GM21737 (cell line): ENCODE measurements at regions not wholly inside any gene's neighbourhood (a gene's known extent, or its start where the extent isn't known, plus 50 kb on each side); places are given as distances from the start of the nearest gene placed in this dataset.

Experiments
- ATAC-seq: cut with Tn5 transposase; IDR thresholded peaks from one replicate; pipeline ENCODE4 v1.9.1; 2021; ENCODE audit warnings: mild to moderate bottlenecking, moderate library complexity; ENCODE audit not compliant: unreplicated experiment

DNA sequence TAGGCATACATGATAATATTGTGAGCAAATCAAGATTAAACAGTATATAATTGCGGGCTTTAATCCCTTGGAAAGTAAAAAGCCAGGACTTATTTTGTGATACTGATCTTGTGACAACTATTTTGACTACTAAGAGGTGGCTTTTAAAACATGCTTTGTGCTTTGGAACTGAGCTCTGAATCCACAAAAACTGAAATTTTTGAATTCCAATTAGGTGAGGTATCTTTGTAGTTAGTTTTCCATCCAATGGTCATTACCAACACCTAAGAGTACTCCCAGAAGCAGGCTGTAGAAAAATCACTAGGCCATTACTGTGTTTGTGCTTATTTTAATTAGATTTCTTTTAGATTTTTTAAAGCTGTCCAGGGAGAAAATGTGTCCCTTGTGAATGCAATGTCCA is 559.5 kb upstream of the WWC1 start:
- no peak for ATAC-seq

DNA sequence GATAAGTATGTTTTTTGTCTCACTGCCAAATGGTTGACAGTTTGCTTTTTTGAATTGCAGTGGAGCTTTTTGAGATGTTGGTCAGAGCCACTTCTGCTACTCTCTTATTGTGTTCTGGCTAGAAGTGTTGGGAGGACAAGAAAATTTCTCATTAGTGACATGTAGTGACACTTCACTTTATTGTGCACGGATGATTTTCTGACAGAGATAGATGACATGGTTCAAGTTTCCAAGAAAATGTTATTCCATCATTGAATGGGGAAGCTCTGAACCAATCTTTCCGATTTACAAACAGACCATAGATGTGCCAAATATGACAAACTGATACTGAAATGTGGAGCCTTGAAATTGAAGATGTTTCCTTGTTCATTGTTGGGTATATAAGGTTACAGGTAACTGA is 558.9 kb upstream of the WWC1 start:
- ATAC-seq: no peak

DNA sequence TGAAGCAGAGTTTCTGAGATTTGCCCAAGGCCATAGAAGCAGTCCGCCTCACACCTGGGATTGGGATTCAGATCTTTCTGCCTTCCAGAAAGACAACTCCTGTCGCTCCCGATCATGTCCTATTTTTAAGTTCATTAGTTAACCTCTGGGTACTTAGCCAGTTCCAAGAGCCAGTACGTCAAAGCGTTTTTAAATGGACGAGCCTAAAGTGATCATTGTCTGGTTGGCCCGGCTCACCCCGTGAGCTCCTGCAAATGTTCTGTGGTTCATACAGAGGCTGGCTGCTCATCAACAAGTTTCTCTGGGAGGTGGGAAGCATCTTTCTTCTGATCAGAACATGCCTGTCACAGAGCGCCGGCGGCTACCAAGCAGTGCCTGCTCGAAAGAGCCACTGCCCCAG is 554.5 kb upstream of the WWC1 start:
- no peak for ATAC-seq

DNA sequence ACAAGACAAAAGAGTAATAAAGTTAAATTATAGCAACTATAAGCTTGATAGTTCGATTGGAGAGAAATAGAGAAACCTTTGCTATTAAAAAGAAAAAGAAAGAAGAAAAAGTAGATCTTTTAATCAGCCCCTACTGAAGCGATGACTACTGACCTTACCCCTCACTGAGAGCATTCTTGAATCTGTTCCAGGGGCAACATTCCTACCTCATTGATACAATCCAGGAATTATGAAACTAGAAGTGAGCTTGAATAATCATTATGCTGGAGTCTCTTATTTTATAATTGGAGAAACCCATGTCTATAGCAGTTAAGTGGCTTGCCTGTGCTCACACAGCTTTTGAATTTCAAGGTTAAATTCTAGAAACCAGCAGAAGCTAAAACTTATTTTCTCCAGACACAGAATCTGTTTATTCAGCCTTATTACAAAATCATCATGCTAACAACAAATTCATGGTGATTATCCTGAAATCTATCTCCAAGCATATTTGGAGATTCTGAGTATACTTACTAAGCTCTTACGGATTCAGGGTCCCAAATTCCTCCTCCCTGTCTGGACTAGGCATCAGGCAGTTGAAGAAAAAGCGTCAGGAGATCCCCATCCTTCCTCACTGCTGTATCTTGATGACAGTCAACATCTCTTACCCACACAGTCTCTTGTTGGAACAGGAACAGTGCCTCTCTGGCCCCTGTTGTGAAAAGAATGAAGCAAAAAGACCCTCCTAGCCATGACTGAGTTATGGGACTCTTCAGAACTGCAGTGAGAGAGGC is 547.6 kb upstream of the WWC1 start:
- no peak for ATAC-seq

DNA sequence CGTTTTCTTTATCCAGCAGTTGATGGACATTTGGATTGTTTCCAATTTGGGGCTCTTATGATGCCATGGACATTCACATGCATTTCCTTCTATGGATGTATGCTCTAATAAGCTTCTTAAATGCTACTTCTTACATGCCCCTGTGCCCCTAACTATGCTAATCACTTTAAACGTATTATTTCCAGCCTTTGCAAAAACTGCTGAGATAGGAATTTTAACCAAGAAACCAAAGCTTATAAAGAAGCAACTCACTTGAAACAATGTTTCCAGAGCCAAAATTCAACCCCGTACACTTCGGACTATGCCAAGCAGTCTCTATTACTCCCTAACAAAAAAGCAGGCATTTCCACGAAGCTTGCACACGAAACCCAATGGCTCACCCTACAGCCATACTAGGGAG is 545.6 kb upstream of the WWC1 start:
- no peak for ATAC-seq

DNA sequence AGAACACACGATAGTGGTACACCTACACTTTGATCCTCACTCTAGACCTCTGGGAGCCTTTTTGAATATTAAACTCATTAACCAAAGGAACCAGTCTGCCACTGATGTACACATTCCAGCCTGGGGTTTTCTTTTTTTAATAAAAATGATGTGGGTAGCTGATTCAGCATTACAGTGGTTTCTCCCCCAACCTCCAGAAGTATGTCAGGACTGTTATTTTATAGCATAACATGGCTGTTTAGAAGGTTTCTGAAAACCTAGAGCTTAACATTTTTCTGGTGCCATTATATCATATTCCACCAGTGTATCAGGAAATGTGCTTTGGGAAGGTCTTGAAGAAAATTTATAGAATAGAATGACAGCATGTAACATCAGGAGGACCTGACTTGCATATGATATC is 540.9 kb upstream of the WWC1 start:
- ATAC-seq: no peak

DNA sequence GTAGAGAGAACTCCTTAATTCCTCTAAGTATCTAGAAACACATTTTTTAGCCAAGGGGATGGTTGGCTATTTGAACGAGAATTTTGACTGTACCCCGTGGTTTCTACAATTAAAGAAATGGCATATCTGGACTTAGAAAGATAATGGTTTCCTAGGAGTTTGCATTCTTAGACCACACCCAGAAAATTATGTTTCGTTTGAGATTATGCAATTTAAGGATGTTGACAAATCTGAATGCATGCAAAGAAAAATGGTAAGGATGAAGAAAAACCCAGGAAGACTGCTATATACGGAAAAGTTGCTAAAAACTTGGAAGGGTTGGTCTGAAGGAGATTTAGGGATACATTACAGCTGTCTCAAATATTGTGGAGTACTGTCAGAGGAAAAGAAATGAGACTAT is 538.5 kb upstream of the WWC1 start:
- ATAC-seq: no peak

DNA sequence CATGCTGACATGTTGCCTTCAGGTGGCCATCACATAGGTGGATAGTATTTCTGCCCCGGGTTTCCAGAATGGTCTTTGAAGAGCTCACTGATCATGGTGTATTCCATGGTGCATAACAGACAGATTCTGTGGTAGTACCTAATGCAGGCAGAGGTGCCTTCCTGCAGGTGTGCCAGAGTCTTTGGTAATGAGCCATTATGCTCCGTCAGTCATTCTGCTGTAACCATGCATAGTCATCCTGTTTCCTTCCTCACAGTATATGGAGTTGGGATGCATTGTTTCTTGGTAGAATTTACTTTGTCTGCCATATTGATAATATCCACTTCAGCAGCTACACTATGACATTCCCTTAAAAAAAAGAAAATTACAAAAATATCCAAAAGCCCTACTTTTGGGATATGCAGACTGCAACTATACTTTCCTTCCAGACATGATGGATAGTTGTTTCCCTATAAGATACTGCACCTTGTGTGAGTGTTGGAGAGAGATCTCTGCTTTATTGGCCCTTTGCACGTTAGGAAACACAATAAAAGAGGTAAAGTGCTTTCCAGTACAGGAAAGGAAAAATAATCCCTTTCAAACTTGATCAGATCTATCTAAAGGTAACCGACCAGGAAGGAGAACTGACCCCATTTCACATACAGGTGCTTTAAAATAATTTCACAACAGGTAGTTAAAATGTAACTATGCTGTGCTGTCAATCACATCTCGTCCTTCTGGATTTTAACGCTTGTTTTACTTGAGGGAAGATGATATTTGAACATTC is 537.5 kb upstream of the WWC1 start:
- ATAC-seq: no peak

DNA sequence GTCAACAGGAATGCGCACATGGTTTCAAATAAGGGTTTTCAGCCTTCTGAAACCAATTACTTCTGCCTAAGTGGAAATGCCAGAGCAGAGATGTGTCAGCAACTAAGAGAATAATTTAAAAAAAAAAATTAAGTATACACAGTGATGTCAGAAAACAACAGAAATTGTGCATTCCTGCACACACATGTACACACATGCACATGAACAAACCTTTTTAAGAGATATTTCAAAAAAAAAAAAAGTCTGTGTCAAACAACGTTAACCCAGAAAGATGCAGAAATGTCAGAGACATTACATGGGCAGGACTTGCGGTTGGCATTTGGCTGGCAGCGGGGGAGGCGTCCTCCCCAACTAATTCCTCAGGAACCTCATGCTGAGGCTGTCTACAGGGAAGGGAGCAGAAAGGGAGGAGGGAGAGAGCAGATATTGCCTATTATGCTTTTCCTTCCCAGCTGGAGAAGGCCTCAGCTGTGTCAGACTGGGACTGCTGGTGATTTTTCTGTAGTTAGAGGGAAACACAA is 536.9 kb upstream of the WWC1 start:
- no peak for ATAC-seq

DNA sequence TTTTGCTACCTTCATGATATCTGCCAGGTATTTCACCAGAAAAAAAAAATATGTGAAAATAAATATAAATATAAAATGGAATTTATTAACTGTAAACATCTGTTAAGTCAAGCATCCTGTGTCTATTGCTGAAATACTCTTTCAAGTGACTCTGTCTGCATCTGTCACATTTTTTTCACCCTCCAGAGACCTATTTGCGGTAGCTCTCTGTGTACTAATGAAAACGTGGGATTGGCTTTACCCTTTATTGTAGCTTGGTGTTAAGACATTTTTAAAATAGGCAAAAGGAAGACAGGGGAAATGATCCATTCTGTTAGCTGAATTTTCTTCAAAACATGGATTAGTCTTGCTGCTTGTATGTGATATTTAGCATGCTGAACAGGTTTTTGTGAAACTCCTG is 536.0 kb upstream of the WWC1 start:
- no peak for ATAC-seq

DNA sequence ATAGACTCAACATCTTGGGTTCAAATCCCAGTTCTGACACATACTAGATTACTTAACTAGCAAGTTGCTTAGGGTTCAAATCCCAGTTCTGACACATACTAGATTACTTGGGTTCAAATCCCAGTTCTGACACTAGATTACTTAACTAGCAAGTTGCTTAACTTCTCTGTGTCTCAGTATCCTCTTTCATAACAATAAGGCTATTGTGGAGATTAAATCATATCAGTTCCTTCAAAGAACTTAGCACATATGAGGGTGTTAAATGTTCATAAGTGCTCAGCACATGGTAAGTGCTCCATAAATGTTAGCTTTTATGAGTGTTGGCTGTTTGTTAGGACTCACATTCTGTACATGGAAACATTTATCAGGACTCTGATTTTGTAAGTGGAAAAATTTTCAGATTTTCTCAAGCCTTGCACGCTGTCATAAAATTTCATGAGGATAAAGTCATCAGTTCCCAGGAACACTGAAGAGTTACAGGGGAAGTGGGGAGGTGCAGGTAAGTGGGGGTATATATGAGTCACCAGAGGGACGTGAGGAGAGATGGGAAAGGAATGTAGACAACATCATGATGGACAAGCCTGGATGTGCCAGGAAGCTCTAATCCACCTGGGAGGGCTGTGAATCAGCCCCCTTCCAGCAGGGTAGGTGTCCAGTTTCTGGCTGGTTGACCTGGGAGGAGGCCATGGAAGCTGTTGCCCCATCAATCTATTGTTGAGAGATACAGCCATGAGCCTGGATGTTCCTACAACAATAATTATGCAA is 532.2 kb upstream of the WWC1 start:
- ATAC-seq: no peak

DNA sequence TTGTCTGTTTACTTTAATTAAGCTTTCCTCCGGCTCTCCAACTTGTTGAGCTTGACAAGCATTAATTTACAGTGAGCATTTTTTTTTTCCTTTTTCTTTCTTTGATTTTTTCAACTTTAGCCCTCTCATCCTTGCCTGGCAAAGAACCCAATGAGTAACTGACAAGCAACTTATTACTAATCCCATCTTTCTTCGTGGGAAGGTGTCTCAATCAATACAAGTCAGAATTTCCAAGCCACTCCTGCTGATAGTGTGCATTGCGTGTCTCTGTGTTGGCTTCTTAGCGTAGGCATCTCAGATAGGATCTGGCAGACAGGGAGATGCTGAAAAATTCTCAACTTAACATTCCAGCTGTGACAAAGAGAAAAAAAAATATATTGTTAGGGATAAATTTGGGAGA is 527.7 kb upstream of the WWC1 start:
- ATAC-seq: no peak

DNA sequence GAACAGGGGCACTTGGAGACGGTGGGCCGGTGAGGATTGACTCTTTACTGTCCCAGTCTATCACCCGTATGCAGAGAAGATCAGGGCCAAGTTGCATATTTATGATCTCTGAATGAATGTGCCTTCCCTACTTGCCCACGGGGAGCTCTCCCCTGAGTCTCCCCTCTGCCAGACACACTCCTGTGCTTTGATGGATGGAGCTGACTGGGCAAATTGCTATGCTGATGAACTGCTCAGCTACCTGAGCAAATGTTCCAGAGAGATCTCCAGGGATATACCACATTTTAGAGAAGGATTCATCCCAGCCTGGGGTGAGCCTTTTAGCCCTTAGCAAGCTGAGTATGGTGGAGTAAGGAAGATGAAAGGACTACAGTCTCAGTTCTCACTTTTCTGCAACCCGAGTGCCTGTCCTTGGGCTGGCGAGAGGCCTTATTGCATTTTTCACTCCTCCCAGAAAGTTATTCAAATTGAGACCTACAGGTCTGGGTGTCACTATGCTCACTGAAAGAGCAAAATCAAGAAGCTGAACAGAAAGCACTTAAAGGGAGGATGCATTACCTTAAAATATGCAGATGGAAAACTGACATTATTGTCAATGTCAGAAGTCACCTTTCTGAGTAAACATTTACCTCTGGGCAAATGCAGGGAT is 526.7 kb upstream of the WWC1 start:
- no peak for ATAC-seq

DNA sequence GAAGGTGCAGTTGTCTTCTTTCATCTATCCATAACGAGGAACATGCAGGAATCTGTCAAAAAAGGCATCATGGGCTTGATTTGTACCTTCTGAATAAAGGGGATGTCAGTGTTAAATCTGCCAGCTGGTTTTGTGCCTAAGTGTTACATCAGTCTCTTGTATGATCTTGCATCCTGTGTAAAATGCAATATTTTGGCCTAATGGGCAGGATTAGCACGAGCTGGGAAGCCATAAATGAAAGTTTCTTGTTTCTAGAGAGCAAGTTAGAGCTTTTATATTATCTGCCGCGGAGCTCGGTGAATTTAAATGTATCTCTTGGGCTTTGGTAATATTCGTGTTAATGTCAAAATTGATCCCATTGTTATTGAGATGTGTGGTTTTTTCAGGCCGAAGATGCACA is 526.1 kb upstream of the WWC1 start:
- no peak for ATAC-seq

DNA sequence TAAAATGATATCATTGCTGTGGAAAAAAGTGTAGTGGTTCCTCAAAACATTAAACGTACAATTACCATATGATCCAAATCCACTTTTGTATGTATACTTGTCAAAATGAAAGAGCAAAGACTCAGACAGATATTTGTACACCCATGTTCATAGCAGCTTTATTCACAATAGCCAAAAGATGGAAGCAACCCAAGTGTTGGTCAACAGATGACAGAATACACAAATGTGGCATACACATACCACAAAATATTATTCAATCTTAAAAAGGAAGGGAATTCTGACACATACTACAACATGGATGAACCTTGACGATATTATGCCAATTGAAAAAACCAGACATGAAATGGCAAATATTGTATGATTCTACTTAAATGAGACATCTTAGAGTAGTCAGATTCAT is 524.5 kb upstream of the WWC1 start:
- no peak for ATAC-seq

DNA sequence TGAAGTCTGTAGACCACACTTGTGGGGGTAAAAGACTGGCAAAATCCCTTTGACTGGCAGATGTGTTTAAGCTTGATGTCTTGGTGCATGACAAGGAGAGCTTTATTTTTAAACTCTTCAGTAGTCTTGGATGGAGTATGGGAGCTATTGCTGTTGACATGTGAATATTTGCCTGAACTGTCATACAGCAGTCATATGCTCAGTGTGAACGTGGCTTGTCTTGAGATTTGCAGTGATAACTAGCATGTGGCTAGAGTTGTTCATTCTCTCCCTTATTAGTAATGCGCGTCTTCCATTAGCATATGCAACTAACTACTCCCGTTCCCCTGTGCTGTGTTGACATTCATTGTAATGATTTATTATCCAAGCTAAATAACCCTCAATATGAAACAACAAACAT is 523.6 kb upstream of the WWC1 start:
- no peak for ATAC-seq

DNA sequence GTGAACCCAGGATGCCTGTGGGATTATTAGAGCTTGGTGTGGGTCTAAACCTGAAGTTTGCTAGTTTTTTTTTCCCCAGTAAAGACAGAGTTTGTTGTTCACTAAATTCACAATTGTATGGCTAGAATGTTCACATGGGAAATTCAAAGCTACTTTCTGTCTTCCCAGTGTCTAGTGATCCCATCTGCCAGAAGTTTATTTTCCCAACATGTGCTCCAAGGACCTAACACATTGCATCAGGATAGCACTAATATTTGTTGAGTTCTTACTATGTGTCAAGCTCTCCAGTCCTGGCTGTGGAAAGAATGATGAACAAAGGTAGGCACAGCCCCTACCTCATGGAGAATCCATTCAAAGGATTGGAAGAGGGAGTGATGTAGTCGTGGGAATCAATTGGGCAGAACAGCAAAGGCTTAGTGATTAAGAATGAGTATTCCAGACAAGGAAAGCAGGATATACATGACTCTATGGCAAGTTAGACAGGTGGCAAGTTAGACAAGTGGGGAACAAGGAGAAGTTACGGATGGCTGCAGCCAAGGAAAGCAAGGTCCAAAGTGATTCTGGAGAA is 521.5 kb upstream of the WWC1 start:
- no peak for ATAC-seq

DNA sequence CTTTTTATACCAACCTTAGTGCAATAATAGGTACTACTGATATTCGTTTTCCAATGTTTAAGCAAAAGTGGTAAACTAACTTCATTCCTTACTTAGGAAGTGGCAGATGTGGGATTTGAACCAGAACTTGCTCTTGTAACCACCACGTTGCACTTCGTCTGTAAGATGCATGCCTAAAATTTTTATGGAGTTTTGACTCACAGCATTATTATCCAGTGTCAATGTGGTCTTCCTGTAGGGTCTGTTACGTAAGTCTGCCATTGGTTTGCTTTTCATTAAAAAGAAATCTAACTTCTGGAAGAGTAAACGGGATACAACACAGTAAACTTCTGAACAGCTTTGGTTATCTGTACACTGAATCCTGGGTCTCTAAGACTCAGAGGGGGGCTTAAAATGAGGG is 521.0 kb upstream of the WWC1 start:
- no peak for ATAC-seq

DNA sequence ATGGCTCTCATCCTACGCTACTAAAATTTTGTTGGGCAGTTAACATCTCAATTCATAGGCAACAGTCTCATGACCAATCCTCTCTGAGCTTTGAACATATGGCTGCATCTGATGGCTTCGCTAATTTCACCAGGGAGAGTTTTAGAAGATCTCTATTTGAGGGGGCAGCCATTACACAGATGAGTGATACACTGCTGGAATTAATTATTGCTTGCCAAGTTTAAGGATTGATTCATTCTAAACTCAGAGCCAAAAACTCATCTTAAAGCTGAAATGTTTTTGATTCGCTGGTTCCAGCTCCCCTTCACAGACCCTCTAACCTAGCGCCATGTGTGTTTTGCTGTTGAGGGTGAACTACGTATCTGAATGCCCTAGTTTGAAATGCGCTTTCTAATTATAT is 519.9 kb upstream of the WWC1 start:
- ATAC-seq: no peak

DNA sequence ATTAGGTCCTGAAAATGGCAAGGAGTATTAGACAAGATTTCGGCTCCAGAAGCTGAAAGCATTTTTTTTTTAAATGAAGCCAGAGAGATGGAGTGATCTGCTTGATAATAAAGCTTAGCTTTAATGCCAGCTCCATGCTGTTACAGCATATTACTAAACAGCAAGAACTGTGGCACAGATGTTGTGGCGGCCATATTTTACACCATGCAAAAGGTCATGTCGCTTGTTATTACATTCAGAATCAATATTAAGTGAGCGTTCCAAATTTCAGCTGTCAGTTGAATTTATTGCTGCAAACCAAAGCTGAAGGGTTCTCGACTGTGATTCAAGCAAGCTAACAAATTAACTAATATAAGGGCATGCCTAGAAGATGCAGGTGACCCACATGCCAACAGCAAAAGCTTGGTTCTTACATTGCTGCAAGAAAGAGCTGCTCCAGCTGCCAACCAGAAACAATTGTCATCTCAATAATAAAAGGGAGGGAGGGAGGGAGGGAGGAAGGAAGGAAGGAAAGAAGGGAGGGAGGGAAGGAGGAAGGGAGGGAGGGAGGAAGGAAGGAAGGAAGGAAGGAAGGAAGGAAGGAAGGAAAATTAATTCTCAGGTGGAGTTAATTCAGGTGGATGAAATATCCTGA is 517.7 kb upstream of the WWC1 start:
- no peak for ATAC-seq
